Jurkat, Clone E6-1 (cell line): ENCODE measurements at regions not wholly inside any gene's neighbourhood (a gene's known extent, or its start where the extent isn't known, plus 50 kb on each side); places are given as distances from the start of the nearest gene placed in this dataset.

Experiments used
- DNase-seq: peaks from one replicate; pipeline ENCODE4 v3.0.0-alpha.2; 2011; ENCODE audit warnings: low read depth, low spot score
- H3K4me3 ChIP-seq: 2 replicates; pipeline ENCODE4 v1.5.1; 2011; ENCODE audit warnings: mild to moderate bottlenecking, low read length, control low read depth, moderate library complexity

- DNase-seq: no peak
- H3K4me3 ChIP-seq: no peak overlapping the region
These were observed 52.2 kb downstream of the FAT3 start for GRCh38 chr11:92276773-92277172.

GRCh38 chr11:92277871-92278270 lies 53.3 kb downstream of the FAT3 start:
- no peak overlapping the region for H3K4me3 ChIP-seq
- no peak for DNase-seq

- DNase-seq: no peak
- H3K4me3 ChIP-seq: no peak overlapping the region
These were observed 54.3 kb downstream of the FAT3 start for GRCh38 chr11:92278791-92279433.

GRCh38 chr11:92284107-92284506 lies 59.5 kb downstream of the FAT3 start:
- DNase-seq: no peak
- H3K4me3 ChIP-seq: no peak overlapping the region

GRCh38 chr11:92284558-92284957 lies 59.9 kb downstream of the FAT3 start:
- DNase-seq: no peak
- no peak overlapping the region for H3K4me3 ChIP-seq

- no peak overlapping the region for H3K4me3 ChIP-seq
- no peak for DNase-seq
These were observed 61.2 kb downstream of the FAT3 start for GRCh38 chr11:92285776-92286175.

GRCh38 chr11:92286709-92287108 lies 62.1 kb downstream of the FAT3 start:
- no peak overlapping the region for H3K4me3 ChIP-seq
- DNase-seq: no peak

- DNase-seq: no peak
- H3K4me3 ChIP-seq: no peak overlapping the region
These were observed 70.8 kb downstream of the FAT3 start for GRCh38 chr11:92295175-92296137.

GRCh38 chr11:92296138-92296515 lies 71.5 kb downstream of the FAT3 start:
- no peak overlapping the region for H3K4me3 ChIP-seq
- DNase-seq: no peak

- H3K4me3 ChIP-seq: no peak overlapping the region
- DNase-seq: no peak
These were observed 73.2 kb downstream of the FAT3 start for GRCh38 chr11:92297567-92298553.

GRCh38 chr11:92300876-92301275 lies 76.3 kb downstream of the FAT3 start:
- DNase-seq: no peak
- H3K4me3 ChIP-seq: no peak overlapping the region

GRCh38 chr11:92302770-92303169 lies 78.2 kb downstream of the FAT3 start:
- DNase-seq: no peak
- H3K4me3 ChIP-seq: no peak overlapping the region

- no peak overlapping the region for H3K4me3 ChIP-seq
- DNase-seq: no peak
These were observed 79.7 kb downstream of the FAT3 start for GRCh38 chr11:92304271-92304670.

- DNase-seq: no peak
- H3K4me3 ChIP-seq: no peak overlapping the region
These were observed 82.4 kb downstream of the FAT3 start for GRCh38 chr11:92306966-92307510.

GRCh38 chr11:92308366-92308765 lies 83.7 kb downstream of the FAT3 start:
- no peak overlapping the region for H3K4me3 ChIP-seq
- no peak for DNase-seq

GRCh38 chr11:92311616-92312449 lies 87.2 kb downstream of the FAT3 start:
- H3K4me3 ChIP-seq: no peak overlapping the region
- DNase-seq: no peak

- H3K4me3 ChIP-seq: no peak overlapping the region
These were observed 89.2 kb downstream of the FAT3 start for GRCh38 chr11:92313784-92314183.

GRCh38 chr11:92314499-92314898 lies 89.9 kb downstream of the FAT3 start:
- no peak for DNase-seq

More at GRCh38 chr11:92313784-92314183, 89.2 kb downstream of the FAT3 start:
- DNase-seq: no peak

More at GRCh38 chr11:92314499-92314898, 89.9 kb downstream of the FAT3 start:
- H3K4me3 ChIP-seq: no peak overlapping the region
